IMR-90 (cell line): ENCODE measurements at regions not wholly inside any gene's neighbourhood (a gene's known extent, or its start where the extent isn't known, plus 50 kb on each side); places are given as distances from the start of the nearest gene placed in this dataset.

Experiments
- ATAC-seq: fragments of 200-7000 bp; cut with Tn5 transposase; 2 replicates; pipeline ENCODE4 v1.9.1; 2020; ENCODE audit warnings: low read depth, mild to moderate bottlenecking, moderate library complexity
- BruUV-seq: library from RNA; stranded (reverse); fragments of 400-500 nt; replicated peaks from 2 replicates; lab custom pipeline; 2021; lab: Mats Ljungman, UMichigan
- CTCF ChIA-PET: fragments of 300-600 bp; formaldehyde crosslinking; extraction: SDS; loops from one replicate; lab custom pipeline; 2021; ENCODE audit warnings: antibody characterized with exemption; lab: Yijun Ruan, JAX
- POLR2A ChIA-PET: fragments of 300-600 bp; sonication (Branson Sonifier 250); formaldehyde crosslinking; loops from one replicate; lab custom pipeline; 2022; ENCODE audit warnings: antibody characterized with exemption; ENCODE audit not compliant: unreplicated experiment; lab: Charles Lee
- DNase-seq: peaks from one replicate; pipeline ENCODE4 v3.0.0; 2013
- H2AFZ ChIP-seq: replicated peaks from 2 replicates; pipeline ENCODE3; 2013; ENCODE audit warnings: low read length, mild to moderate bottlenecking; ENCODE audit not compliant: poor library complexity
- H2AK5ac ChIP-seq: 2 replicates; pipeline ENCODE4 v1.6.1; 2013; ENCODE audit warnings: low read depth, low read length, inconsistent platforms
- H2AK9ac ChIP-seq: replicated peaks from 2 replicates; pipeline ENCODE3; 2013; ENCODE audit warnings: mild to moderate bottlenecking, low read depth, low read length, moderate library complexity; ENCODE audit not compliant: poor library complexity
- H2BK120ac ChIP-seq: 2 replicates; pipeline ENCODE4 v1.6.1; 2013; ENCODE audit warnings: low read depth, low read length, inconsistent platforms
- H2BK15ac ChIP-seq: 3 replicates; pipeline ENCODE4 v1.6.1; 2013; ENCODE audit warnings: low read depth, low read length, inconsistent platforms
- H2BK20ac ChIP-seq: 2 replicates; pipeline ENCODE4 v1.6.1; 2013; ENCODE audit warnings: low read depth, mild to moderate bottlenecking, inconsistent platforms, low read length, moderate library complexity
- H2BK5ac ChIP-seq: 2 replicates; pipeline ENCODE4 v1.6.1; 2013; ENCODE audit warnings: mild to moderate bottlenecking, low read depth, low read length, inconsistent platforms; ENCODE audit not compliant: poor library complexity, severe bottlenecking
- H3K14ac ChIP-seq: replicated peaks from 2 replicates; pipeline ENCODE4 v1.6.1; 2013; ENCODE audit warnings: low read depth, low read length, inconsistent platforms
- H3K18ac ChIP-seq: 2 replicates; pipeline ENCODE4 v1.6.1; 2013; ENCODE audit warnings: low read depth, low read length, control low read depth
- H3K23ac ChIP-seq: 2 replicates; pipeline ENCODE4 v1.6.1; 2013; ENCODE audit warnings: low read depth, low read length, inconsistent platforms
- H3K27ac ChIP-seq: 2 replicates; pipeline ENCODE4 v1.5.1; 2013; ENCODE audit warnings: mild to moderate bottlenecking, control low read depth, low read length; ENCODE audit not compliant: insufficient read depth
- H3K27me3 ChIP-seq: 2 replicates; pipeline ENCODE4 v1.6.1; 2013; ENCODE audit warnings: low read length; ENCODE audit not compliant: control insufficient read depth, insufficient read depth
- H3K36me3 ChIP-seq: 2 replicates; pipeline ENCODE4 v1.6.1; 2013; ENCODE audit warnings: low read length, mixed read lengths; ENCODE audit not compliant: control insufficient read depth, insufficient read depth
- H3K4ac ChIP-seq: 2 replicates; pipeline ENCODE4 v1.6.1; 2013; ENCODE audit warnings: low read depth, low read length, inconsistent platforms
- H3K4me1 ChIP-seq: 2 replicates; pipeline ENCODE4 v1.6.1; 2013; ENCODE audit warnings: low read length, mixed read lengths; ENCODE audit not compliant: control insufficient read depth, insufficient read depth
- H3K4me2 ChIP-seq: 2 replicates; pipeline ENCODE4 v1.6.1; 2013; ENCODE audit warnings: low read depth, mild to moderate bottlenecking, control low read depth, low read length, moderate library complexity
- H3K4me3 ChIP-seq: 2 replicates; pipeline ENCODE4 v1.5.1; 2013; ENCODE audit warnings: low read depth, mild to moderate bottlenecking, control low read depth, low read length, moderate library complexity; ENCODE audit not compliant: insufficient read depth
- H3K56ac ChIP-seq: 2 replicates; pipeline ENCODE4 v1.6.1; 2013; ENCODE audit warnings: low read length, inconsistent platforms; ENCODE audit not compliant: insufficient read depth; ENCODE audit errors: extremely low read depth
- H3K79me1 ChIP-seq, 2 experiments: 2 replicates each; pipeline ENCODE4 v1.6.1; 2013; ENCODE audit warnings: low read length in 2 of 2, inconsistent platforms in 1 of 2, low read depth in 1 of 2
- H3K9ac ChIP-seq: 2 replicates; pipeline ENCODE4 v1.6.1; 2013; ENCODE audit warnings: low read depth, low read length, control low read depth
- H3K9me1 ChIP-seq: 2 replicates; pipeline ENCODE4 v1.6.1; 2013; ENCODE audit warnings: low read length, inconsistent platforms; ENCODE audit not compliant: insufficient read depth
- H3K9me3 ChIP-seq: 2 replicates; pipeline ENCODE4 v1.6.1; 2013; ENCODE audit warnings: low read length; ENCODE audit not compliant: control insufficient read depth, insufficient read depth
- H4K20me1 ChIP-seq: 2 replicates; pipeline ENCODE4 v1.6.1; 2013; ENCODE audit warnings: low read length, inconsistent platforms; ENCODE audit not compliant: insufficient read depth
- H4K5ac ChIP-seq: 2 replicates; pipeline ENCODE4 v1.6.1; 2013; ENCODE audit warnings: mild to moderate bottlenecking, low read depth, low read length, control low read depth
- H4K8ac ChIP-seq, 2 experiments: 2 replicates each; pipeline ENCODE4 v1.6.1; 2013; ENCODE audit warnings: low read depth in 2 of 2, low read length in 2 of 2, control low read depth in 1 of 2, inconsistent platforms in 1 of 2
- H4K91ac ChIP-seq: 2 replicates; pipeline ENCODE4 v1.6.1; 2013; ENCODE audit warnings: low read depth, low read length, inconsistent platforms; ENCODE audit not compliant: insufficient read depth
- BHLHE40 ChIP-seq: fragments of 150-350 bp; IDR thresholded peaks from 2 replicates; pipeline ENCODE4 v1.6.1; 2016; ENCODE audit warnings: mild to moderate bottlenecking, low read depth, low read length
- CEBPB ChIP-seq: IDR thresholded peaks from 2 replicates; pipeline ENCODE4 v1.6.1; 2012; ENCODE audit warnings: low read depth, low read length, improper control_type of control experiment
- CHD1 ChIP-seq: IDR thresholded peaks from 2 replicates; pipeline ENCODE4 v1.6.1; 2012; ENCODE audit warnings: low read depth, low read length, improper control_type of control experiment
- FOS ChIP-seq: fragments of 150-350 bp; IDR thresholded peaks from 2 replicates; pipeline ENCODE4 v1.6.1; 2016; ENCODE audit warnings: low read depth, low read length
- MAFK ChIP-seq: IDR thresholded peaks from 2 replicates; pipeline ENCODE4 v1.6.1; 2012; ENCODE audit warnings: low read depth, low read length, improper control_type of control experiment
- NFE2L2 ChIP-seq: fragments of 150-350 bp; IDR thresholded peaks from 2 replicates; pipeline ENCODE4 v1.6.1; 2016; ENCODE audit warnings: low read depth, mild to moderate bottlenecking, low read length
- POLR2A ChIP-seq: IDR thresholded peaks from 2 replicates; pipeline ENCODE4 v1.6.1; 2012; ENCODE audit warnings: mild to moderate bottlenecking, low read depth, low read length
- RAD21 ChIP-seq: IDR thresholded peaks from 2 replicates; pipeline ENCODE4 v1.6.1; 2012; ENCODE audit warnings: low read length, improper control_type of control experiment
- RFX5 ChIP-seq: IDR thresholded peaks from 2 replicates; pipeline ENCODE4 v1.8.0; 2012; ENCODE audit warnings: low read depth, mild to moderate bottlenecking, low read length, moderate library complexity
- dilution Hi-C: fragments of 300-500 bp; cut with HindIII; formaldehyde crosslinking; loops from one replicate; pipeline ENCODE4 v1.14.3; 2018; ENCODE audit warnings: low sequenced_read_pairs; ENCODE audit not compliant: unreplicated experiment
- in situ Hi-C: fragments of 300-500 bp; cut with MboI; formaldehyde crosslinking; loops from 3 replicates; pipeline ENCODE4 v1.14.3; 2019; ENCODE audit warnings: low sequenced_read_pairs, inconsistent platforms, mixed read lengths
- intact Hi-C: fragments of 100-400 bp; cut with micrococcal nuclease; formaldehyde crosslinking; loops from 2 replicates; pipeline ENCODE4 v1.10.0; 2022
- TF ChIP-seq, protein P1 (sequence below): conservative IDR thresholded peaks from 2 replicates; pipeline ENCODE4 v1.5.1; 2012; ENCODE audit warnings: mild to moderate bottlenecking, low read depth, low read length, improper control_type of control experiment
- TF ChIP-seq, protein P2 (sequence below): fragments of 150-350 bp; IDR thresholded peaks from 2 replicates; pipeline ENCODE4 v1.6.1; 2017; ENCODE audit warnings: mild to moderate bottlenecking, antibody characterized with exemption, low read length, low read depth
- TF ChIP-seq, protein P3 (sequence below): fragments of 150-350 bp; IDR thresholded peaks from 2 replicates; pipeline ENCODE4 v1.6.1; 2016; ENCODE audit warnings: low read depth, mild to moderate bottlenecking, low read length, moderate library complexity, borderline replicate concordance

DNA sequence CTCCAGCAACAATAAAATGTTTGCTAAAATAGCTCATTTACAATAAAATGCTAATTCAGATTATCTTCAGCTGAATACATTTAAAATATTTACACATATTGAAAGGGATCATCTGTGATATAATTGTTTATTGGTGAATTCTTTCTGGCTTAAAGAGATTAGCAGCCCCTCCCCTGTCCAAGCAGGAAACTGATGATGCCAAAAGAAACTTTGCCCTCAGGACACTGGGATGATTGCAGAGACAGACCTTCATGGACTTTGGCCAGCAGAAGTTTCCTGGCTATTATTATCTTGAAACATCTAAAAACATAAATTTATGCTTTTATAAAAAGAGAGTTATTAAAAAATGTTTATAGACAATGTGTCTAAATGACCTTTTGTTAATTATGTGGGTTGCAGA, 764.9 kb upstream of the MBL2 start:
- ChIA-PET POLR2A (no interaction called here), CTCF (no interaction called here)
- no TSS peak for BruUV-seq
- no peak overlapping the region for H2BK5ac ChIP-seq
- H3K9me3 ChIP-seq = no peaks in the 10 kb centered on the region
- H2AK5ac ChIP-seq = no peak overlapping the region
- no peak overlapping the region for H2BK20ac ChIP-seq
- in situ Hi-C loops = no loop called here
- H3K27me3 ChIP-seq = no peaks in the 10 kb centered on the region
- ATAC-seq (no peak), DNase-seq (no peak)
- no peak overlapping the region for H2BK15ac ChIP-seq
- no peak overlapping the region for H3K56ac ChIP-seq
- intact Hi-C loops = no loop called here
- H4K5ac ChIP-seq = no peak overlapping the region
- H3K4me2 ChIP-seq = no peak overlapping the region
- no peak overlapping the region for H3K4ac ChIP-seq
- no peaks in the 10 kb centered on the region for H3K36me3 ChIP-seq
- no peak overlapping the region for H3K4me3 ChIP-seq
- no peak overlapping the region for H3K14ac ChIP-seq
- H3K27ac ChIP-seq = no peak overlapping the region
- H3K9me1 ChIP-seq = no peaks in the 10 kb centered on the region
- H3K18ac ChIP-seq = no peak overlapping the region
- H2AFZ ChIP-seq = no peak overlapping the region
- no peak overlapping the region for H4K8ac ChIP-seq
- TF ChIP-seq NFE2L2 (no peak), RFX5 (no peak), CHD1 (no peak), BHLHE40 (no peak), FOS (no peak), POLR2A (no peak), CEBPB (no peak), RAD21 (no peak), MAFK (no peak)
- TF ChIP-seq, protein P1, sequence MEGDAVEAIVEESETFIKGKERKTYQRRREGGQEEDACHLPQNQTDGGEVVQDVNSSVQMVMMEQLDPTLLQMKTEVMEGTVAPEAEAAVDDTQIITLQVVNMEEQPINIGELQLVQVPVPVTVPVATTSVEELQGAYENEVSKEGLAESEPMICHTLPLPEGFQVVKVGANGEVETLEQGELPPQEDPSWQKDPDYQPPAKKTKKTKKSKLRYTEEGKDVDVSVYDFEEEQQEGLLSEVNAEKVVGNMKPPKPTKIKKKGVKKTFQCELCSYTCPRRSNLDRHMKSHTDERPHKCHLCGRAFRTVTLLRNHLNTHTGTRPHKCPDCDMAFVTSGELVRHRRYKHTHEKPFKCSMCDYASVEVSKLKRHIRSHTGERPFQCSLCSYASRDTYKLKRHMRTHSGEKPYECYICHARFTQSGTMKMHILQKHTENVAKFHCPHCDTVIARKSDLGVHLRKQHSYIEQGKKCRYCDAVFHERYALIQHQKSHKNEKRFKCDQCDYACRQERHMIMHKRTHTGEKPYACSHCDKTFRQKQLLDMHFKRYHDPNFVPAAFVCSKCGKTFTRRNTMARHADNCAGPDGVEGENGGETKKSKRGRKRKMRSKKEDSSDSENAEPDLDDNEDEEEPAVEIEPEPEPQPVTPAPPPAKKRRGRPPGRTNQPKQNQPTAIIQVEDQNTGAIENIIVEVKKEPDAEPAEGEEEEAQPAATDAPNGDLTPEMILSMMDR = no peak
- TF ChIP-seq, protein P2, sequence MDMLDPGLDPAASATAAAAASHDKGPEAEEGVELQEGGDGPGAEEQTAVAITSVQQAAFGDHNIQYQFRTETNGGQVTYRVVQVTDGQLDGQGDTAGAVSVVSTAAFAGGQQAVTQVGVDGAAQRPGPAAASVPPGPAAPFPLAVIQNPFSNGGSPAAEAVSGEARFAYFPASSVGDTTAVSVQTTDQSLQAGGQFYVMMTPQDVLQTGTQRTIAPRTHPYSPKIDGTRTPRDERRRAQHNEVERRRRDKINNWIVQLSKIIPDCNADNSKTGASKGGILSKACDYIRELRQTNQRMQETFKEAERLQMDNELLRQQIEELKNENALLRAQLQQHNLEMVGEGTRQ = no peak
- TF ChIP-seq, protein P3, sequence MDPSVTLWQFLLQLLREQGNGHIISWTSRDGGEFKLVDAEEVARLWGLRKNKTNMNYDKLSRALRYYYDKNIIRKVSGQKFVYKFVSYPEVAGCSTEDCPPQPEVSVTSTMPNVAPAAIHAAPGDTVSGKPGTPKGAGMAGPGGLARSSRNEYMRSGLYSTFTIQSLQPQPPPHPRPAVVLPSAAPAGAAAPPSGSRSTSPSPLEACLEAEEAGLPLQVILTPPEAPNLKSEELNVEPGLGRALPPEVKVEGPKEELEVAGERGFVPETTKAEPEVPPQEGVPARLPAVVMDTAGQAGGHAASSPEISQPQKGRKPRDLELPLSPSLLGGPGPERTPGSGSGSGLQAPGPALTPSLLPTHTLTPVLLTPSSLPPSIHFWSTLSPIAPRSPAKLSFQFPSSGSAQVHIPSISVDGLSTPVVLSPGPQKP = no peak
- no peaks in the 10 kb centered on the region for H3K79me1 ChIP-seq
- no peak overlapping the region for H2AK9ac ChIP-seq
- H4K20me1 ChIP-seq = no peaks in the 10 kb centered on the region
- no peak overlapping the region for H3K23ac ChIP-seq
- no peaks in the 10 kb centered on the region for H3K4me1 ChIP-seq
- dilution Hi-C loops = no loop called here
- H2BK120ac ChIP-seq = no peak overlapping the region
- H3K9ac ChIP-seq = no peak overlapping the region
- H4K91ac ChIP-seq = no peak overlapping the region
